GM23338 (cell line): ENCODE measurements at regions not wholly inside any gene's neighbourhood (a gene's known extent, or its start where the extent isn't known, plus 50 kb on each side); places are given as distances from the start of the nearest gene placed in this dataset.

Experiments
- ATAC-seq: fragments of 200-7000 bp; cut with Tn5 transposase; 3 replicates; pipeline ENCODE4 v1.9.1; 2020
- DNase-seq: peaks from one replicate; pipeline ENCODE4 v3.0.0-alpha.2; 2015; ENCODE audit warnings: low spot score
- H2AFZ ChIP-seq: fragments of 200-600 bp; sonication (generic); 2 replicates; pipeline ENCODE4 v1.8.0; 2016; ENCODE audit warnings: antibody characterized with exemption, mild to moderate bottlenecking, moderate library complexity
- H3F3A ChIP-seq: fragments of 200-600 bp; sonication (generic); replicated peaks from 2 replicates; pipeline ENCODE4 v1.8.0; 2017; ENCODE audit warnings: antibody characterized with exemption, mixed run types, low read depth
- H3K27ac ChIP-seq: fragments of 200-600 bp; sonication (generic); 2 replicates; pipeline ENCODE4 v1.6.1; 2016; ENCODE audit warnings: low read depth
- H3K27me3 ChIP-seq: fragments of 200-600 bp; sonication (generic); 2 replicates; pipeline ENCODE4 v1.8.0; 2016; ENCODE audit warnings: mild to moderate bottlenecking, mixed run types, moderate library complexity; ENCODE audit not compliant: insufficient read depth
- H3K36me3 ChIP-seq: fragments of 200-600 bp; sonication (generic); 2 replicates; pipeline ENCODE4 v1.8.0; 2016; ENCODE audit warnings: mild to moderate bottlenecking; ENCODE audit not compliant: insufficient read depth
- H3K4me1 ChIP-seq: fragments of 200-600 bp; sonication (generic); 2 replicates; pipeline ENCODE4 v1.8.0; 2016; ENCODE audit warnings: mild to moderate bottlenecking, moderate library complexity; ENCODE audit not compliant: insufficient read depth
- H3K4me2 ChIP-seq: fragments of 200-600 bp; sonication (generic); 2 replicates; pipeline ENCODE4 v1.7.1; 2017; ENCODE audit warnings: mixed run types
- H3K4me3 ChIP-seq: fragments of 200-600 bp; sonication (generic); 2 replicates; pipeline ENCODE4 v1.6.1; 2016; ENCODE audit warnings: mixed run types
- H3K79me2 ChIP-seq: fragments of 200-600 bp; sonication (generic); replicated peaks from 2 replicates; pipeline ENCODE4 v1.8.0; 2017; ENCODE audit warnings: mild to moderate bottlenecking; ENCODE audit not compliant: insufficient read depth
- H3K9me2 ChIP-seq: fragments of 200-600 bp; sonication (generic); 2 replicates; pipeline ENCODE4 v1.8.0; 2017; ENCODE audit not compliant: insufficient read depth
- H4K20me1 ChIP-seq: fragments of 200-600 bp; sonication (generic); replicated peaks from 2 replicates; pipeline ENCODE4 v1.8.0; 2017; ENCODE audit warnings: mild to moderate bottlenecking; ENCODE audit not compliant: insufficient read depth
- H3K27ac Mint-ChIP-seq: 2 replicates; pipeline ENCODE4 v1.8.0; 2020; ENCODE audit warnings: inconsistent platforms, mild to moderate bottlenecking, moderate library complexity, mixed read lengths
- H3K27me3 Mint-ChIP-seq: 3 replicates; pipeline ENCODE4 v1.8.0; 2022; ENCODE audit warnings: low read depth, mild to moderate bottlenecking, moderate library complexity, mixed read lengths, inconsistent platforms; ENCODE audit not compliant: insufficient read depth, poor library complexity
- H3K36me3 Mint-ChIP-seq: 3 replicates; pipeline ENCODE4 v1.8.0; 2021; ENCODE audit warnings: low read depth, mild to moderate bottlenecking, inconsistent platforms, moderate library complexity, mixed read lengths
- H3K4me1 Mint-ChIP-seq: 3 replicates; pipeline ENCODE4 v1.8.0; 2020; ENCODE audit warnings: mild to moderate bottlenecking, inconsistent platforms, mixed read lengths
- H3K4me3 Mint-ChIP-seq: 3 replicates; pipeline ENCODE4 v1.8.0; 2021; ENCODE audit warnings: moderate library complexity, mild to moderate bottlenecking, inconsistent platforms, mixed read lengths
- H3K9me3 Mint-ChIP-seq: 3 replicates; pipeline ENCODE4 v1.8.0; 2020; ENCODE audit warnings: moderate library complexity, mild to moderate bottlenecking, inconsistent platforms, mixed read lengths
- CREB1 ChIP-seq: fragments of 250-450 bp; sonication (Bioruptor Pico); IDR thresholded peaks from 2 replicates; pipeline ENCODE4 v1.5.0; 2020; ENCODE audit warnings: low read depth, mild to moderate bottlenecking, moderate library complexity
- EZH2 ChIP-seq: fragments of 200-600 bp; sonication (generic); IDR thresholded peaks from one replicate; pipeline ENCODE4 v1.8.0; 2017; ENCODE audit warnings: antibody characterized with exemption, mild to moderate bottlenecking, low read depth; ENCODE audit not compliant: unreplicated experiment
- EZH2phosphoT487 ChIP-seq: fragments of 200-600 bp; sonication (generic); IDR thresholded peaks from one replicate; pipeline ENCODE4 v1.8.1; 2018; ENCODE audit warnings: antibody characterized with exemption; ENCODE audit not compliant: unreplicated experiment
- NANOG ChIP-seq: IDR thresholded peaks from 2 replicates; pipeline ENCODE4 v1.6.1; 2016; ENCODE audit warnings: antibody characterized with exemption, borderline replicate concordance
- TF ChIP-seq, protein P1 (sequence below): IDR thresholded peaks from one replicate; pipeline ENCODE4 v1.6.1; 2018; ENCODE audit warnings: antibody characterized with exemption; ENCODE audit not compliant: unreplicated experiment
- TF ChIP-seq, protein P2 (sequence below), 2 experiments: fragments of 200-600 bp in 1 of 2; sonication (generic) in 1 of 2; conservative IDR thresholded peaks; 2 replicates each; pipeline versions ENCODE4 v1.5.1 to v1.6.1; 2016 to 2017; ENCODE audit warnings: antibody characterized with exemption in 2 of 2, low read depth in 2 of 2, mild to moderate bottlenecking in 2 of 2, moderate library complexity in 1 of 2
- TF ChIP-seq, protein P3 (sequence below): fragments of 250-450 bp; sonication (Bioruptor Pico); IDR thresholded peaks from 2 replicates; pipeline ENCODE4 v1.5.0; 2020; ENCODE audit warnings: mild to moderate bottlenecking, moderate library complexity
- TF ChIP-seq, protein P4 (sequence below): IDR thresholded peaks from 2 replicates; pipeline ENCODE4 v1.6.1; 2016; ENCODE audit warnings: antibody characterized with exemption

DNA sequence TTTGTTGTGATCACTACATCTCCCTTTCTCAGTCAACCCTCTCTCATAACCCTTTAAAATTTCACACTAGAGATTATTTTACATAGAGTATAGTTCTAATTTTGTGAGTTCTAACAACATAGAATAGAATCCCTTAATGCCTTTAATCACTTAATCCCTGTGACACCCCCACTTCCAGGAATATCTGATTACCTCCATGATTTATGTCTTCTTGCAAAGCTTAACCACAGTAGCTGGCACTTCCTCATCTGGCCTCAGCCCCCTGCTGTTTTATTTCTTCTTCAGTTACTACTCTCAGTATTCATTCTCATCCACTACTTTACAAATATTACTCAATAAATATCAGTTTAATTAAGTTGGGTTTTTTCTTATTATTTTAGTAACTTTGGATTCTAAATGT, 340.9 kb downstream of the CENPC start (continued):
- TF ChIP-seq, protein P1, sequence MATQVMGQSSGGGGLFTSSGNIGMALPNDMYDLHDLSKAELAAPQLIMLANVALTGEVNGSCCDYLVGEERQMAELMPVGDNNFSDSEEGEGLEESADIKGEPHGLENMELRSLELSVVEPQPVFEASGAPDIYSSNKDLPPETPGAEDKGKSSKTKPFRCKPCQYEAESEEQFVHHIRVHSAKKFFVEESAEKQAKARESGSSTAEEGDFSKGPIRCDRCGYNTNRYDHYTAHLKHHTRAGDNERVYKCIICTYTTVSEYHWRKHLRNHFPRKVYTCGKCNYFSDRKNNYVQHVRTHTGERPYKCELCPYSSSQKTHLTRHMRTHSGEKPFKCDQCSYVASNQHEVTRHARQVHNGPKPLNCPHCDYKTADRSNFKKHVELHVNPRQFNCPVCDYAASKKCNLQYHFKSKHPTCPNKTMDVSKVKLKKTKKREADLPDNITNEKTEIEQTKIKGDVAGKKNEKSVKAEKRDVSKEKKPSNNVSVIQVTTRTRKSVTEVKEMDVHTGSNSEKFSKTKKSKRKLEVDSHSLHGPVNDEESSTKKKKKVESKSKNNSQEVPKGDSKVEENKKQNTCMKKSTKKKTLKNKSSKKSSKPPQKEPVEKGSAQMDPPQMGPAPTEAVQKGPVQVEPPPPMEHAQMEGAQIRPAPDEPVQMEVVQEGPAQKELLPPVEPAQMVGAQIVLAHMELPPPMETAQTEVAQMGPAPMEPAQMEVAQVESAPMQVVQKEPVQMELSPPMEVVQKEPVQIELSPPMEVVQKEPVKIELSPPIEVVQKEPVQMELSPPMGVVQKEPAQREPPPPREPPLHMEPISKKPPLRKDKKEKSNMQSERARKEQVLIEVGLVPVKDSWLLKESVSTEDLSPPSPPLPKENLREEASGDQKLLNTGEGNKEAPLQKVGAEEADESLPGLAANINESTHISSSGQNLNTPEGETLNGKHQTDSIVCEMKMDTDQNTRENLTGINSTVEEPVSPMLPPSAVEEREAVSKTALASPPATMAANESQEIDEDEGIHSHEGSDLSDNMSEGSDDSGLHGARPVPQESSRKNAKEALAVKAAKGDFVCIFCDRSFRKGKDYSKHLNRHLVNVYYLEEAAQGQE: no peak
- TF ChIP-seq, protein P2, sequence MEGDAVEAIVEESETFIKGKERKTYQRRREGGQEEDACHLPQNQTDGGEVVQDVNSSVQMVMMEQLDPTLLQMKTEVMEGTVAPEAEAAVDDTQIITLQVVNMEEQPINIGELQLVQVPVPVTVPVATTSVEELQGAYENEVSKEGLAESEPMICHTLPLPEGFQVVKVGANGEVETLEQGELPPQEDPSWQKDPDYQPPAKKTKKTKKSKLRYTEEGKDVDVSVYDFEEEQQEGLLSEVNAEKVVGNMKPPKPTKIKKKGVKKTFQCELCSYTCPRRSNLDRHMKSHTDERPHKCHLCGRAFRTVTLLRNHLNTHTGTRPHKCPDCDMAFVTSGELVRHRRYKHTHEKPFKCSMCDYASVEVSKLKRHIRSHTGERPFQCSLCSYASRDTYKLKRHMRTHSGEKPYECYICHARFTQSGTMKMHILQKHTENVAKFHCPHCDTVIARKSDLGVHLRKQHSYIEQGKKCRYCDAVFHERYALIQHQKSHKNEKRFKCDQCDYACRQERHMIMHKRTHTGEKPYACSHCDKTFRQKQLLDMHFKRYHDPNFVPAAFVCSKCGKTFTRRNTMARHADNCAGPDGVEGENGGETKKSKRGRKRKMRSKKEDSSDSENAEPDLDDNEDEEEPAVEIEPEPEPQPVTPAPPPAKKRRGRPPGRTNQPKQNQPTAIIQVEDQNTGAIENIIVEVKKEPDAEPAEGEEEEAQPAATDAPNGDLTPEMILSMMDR (conservative IDR thresholded peaks at IDR 0.05; ENCODE audit: low read depth in 2 of 2): no peak

DNA sequence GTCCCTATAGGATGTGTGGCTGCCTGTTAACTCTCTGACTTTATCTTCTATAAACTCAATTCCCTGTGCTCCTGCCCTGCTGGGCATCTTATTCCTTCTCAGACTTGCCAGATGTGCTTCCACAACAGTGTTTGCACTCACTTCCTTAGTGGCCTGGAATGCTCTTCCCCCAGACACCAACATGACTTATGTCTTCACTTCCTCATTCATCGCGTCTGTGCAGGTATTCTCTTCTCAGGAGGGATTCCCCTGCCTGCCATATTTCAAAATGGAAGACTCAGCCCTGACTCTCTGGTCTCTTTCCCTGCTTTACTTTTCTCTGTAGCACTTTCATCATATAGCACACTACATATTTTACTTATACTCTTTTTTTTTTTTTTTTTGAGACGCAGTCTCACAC, 344.0 kb downstream of the CENPC start:
- Histone ChIP-seq H3K4me2 (no peak overlapping the region), H2AFZ (no peak overlapping the region; the same call in 1 of the 2 replicates), H3K27me3 (no peaks in the 10 kb centered on the region), H4K20me1 (no peaks in the 10 kb centered on the region), H3K27ac (no peak overlapping the region), H3K9me2 (0 out of 2 replicates have a peak, but pooled peaks cover 7% of the 10 kb centered on the region), H3F3A (no peaks in the 10 kb centered on the region), H3K4me1 (no peaks in the 10 kb centered on the region), H3K4me3 (no peak overlapping the region), H3K79me2 (no peaks in the 10 kb centered on the region), H3K36me3 (no peaks in the 10 kb centered on the region)
- Mint-ChIP-seq H3K4me1 (peaks cover 5% of the 10 kb centered on the region; the same call in 2 of the 3 replicates), H3K27me3 (no peaks in the 10 kb centered on the region), H3K4me3 (no peak overlapping the region), H3K27ac (no peak overlapping the region), H3K9me3 (no peaks in the 10 kb centered on the region), H3K36me3 (no peaks in the 10 kb centered on the region)
- DNase-seq: no peak
- no peak for ATAC-seq
- TF ChIP-seq, protein P1: no peak
- TF ChIP-seq EZH2 (no peak), NANOG (no peak), CREB1 (CRISPR knock-in tag) (no peak), EZH2phosphoT487 (no peak)
- TF ChIP-seq, protein P3, sequence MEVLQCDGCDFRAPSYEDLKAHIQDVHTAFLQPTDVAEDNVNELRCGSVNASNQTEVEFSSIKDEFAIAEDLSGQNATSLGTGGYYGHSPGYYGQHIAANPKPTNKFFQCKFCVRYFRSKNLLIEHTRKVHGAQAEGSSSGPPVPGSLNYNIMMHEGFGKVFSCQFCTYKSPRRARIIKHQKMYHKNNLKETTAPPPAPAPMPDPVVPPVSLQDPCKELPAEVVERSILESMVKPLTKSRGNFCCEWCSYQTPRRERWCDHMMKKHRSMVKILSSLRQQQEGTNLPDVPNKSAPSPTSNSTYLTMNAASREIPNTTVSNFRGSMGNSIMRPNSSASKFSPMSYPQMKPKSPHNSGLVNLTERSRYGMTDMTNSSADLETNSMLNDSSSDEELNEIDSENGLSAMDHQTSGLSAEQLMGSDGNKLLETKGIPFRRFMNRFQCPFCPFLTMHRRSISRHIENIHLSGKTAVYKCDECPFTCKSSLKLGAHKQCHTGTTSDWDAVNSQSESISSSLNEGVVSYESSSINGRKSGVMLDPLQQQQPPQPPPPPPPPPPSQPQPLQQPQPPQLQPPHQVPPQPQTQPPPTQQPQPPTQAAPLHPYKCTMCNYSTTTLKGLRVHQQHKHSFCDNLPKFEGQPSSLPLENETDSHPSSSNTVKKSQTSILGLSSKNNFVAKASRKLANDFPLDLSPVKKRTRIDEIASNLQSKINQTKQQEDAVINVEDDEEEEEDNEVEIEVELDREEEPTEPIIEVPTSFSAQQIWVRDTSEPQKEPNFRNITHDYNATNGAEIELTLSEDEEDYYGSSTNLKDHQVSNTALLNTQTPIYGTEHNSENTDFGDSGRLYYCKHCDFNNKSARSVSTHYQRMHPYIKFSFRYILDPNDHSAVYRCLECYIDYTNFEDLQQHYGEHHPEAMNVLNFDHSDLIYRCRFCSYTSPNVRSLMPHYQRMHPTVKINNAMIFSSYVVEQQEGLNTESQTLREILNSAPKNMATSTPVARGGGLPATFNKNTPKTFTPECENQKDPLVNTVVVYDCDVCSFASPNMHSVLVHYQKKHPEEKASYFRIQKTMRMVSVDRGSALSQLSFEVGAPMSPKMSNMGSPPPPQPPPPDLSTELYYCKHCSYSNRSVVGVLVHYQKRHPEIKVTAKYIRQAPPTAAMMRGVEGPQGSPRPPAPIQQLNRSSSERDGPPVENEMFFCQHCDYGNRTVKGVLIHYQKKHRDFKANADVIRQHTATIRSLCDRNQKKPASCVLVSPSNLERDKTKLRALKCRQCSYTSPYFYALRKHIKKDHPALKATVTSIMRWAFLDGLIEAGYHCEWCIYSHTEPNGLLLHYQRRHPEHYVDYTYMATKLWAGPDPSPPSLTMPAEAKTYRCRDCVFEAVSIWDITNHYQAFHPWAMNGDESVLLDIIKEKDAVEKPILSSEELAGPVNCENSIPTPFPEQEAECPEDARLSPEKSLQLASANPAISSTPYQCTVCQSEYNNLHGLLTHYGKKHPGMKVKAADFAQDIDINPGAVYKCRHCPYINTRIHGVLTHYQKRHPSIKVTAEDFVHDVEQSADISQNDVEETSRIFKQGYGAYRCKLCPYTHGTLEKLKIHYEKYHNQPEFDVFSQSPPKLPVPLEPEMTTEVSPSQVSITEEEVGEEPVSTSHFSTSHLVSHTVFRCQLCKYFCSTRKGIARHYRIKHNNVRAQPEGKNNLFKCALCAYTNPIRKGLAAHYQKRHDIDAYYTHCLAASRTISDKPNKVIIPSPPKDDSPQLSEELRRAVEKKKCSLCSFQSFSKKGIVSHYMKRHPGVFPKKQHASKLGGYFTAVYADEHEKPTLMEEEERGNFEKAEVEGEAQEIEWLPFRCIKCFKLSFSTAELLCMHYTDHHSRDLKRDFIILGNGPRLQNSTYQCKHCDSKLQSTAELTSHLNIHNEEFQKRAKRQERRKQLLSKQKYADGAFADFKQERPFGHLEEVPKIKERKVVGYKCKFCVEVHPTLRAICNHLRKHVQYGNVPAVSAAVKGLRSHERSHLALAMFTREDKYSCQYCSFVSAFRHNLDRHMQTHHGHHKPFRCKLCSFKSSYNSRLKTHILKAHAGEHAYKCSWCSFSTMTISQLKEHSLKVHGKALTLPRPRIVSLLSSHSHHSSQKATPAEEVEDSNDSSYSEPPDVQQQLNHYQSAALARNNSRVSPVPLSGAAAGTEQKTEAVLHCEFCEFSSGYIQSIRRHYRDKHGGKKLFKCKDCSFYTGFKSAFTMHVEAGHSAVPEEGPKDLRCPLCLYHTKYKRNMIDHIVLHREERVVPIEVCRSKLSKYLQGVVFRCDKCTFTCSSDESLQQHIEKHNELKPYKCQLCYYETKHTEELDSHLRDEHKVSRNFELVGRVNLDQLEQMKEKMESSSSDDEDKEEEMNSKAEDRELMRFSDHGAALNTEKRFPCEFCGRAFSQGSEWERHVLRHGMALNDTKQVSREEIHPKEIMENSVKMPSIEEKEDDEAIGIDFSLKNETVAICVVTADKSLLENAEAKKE (CRISPR knock-in tag): no peak
- TF ChIP-seq, protein P4, sequence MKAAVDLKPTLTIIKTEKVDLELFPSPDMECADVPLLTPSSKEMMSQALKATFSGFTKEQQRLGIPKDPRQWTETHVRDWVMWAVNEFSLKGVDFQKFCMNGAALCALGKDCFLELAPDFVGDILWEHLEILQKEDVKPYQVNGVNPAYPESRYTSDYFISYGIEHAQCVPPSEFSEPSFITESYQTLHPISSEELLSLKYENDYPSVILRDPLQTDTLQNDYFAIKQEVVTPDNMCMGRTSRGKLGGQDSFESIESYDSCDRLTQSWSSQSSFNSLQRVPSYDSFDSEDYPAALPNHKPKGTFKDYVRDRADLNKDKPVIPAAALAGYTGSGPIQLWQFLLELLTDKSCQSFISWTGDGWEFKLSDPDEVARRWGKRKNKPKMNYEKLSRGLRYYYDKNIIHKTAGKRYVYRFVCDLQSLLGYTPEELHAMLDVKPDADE: no peak
